ENCODE measurements at regions not wholly inside any gene's neighbourhood (a gene's known extent, or its start where the extent isn't known, plus 50 kb on each side); places are given as distances from the start of the nearest gene placed in this dataset.

- TF ChIP-seq CTCF (IDR thresholded peaks at IDR 0.05; ENCODE audit: low read depth, low read length) = no peak
Observed at GRCh38 chr3:158912621-158913020, 110.8 kb downstream of the MFSD1 start.

GRCh38 chr3:158916111-158916510 is 114.3 kb downstream of the MFSD1 start:
- H3K4me3 ChIP-seq (ENCODE audit: low read depth, low read length) = no peak overlapping the region
- no peak for TF ChIP-seq CTCF (IDR thresholded peaks at IDR 0.05; ENCODE audit: low read depth, low read length)

More at GRCh38 chr3:158912621-158913020, 110.8 kb downstream of the MFSD1 start:
- no peak overlapping the region for H3K4me3 ChIP-seq (ENCODE audit: low read depth, low read length)

- TF ChIP-seq CTCF (IDR thresholded peaks at IDR 0.05; ENCODE audit: low read depth, low read length) = peak; percentile 80
- no peak overlapping the region for H3K4me3 ChIP-seq (ENCODE audit: low read depth, low read length)
Observed at GRCh38 chr3:158918008-158918407, 116.2 kb downstream of the MFSD1 start.

GRCh38 chr3:158918451-158918850 is 116.6 kb downstream of the MFSD1 start:
- H3K4me3 ChIP-seq (ENCODE audit: low read depth, low read length) = no peak overlapping the region
- TF ChIP-seq CTCF (IDR thresholded peaks at IDR 0.05; ENCODE audit: low read depth, low read length) = no peak

- no peak overlapping the region for H3K4me3 ChIP-seq (ENCODE audit: low read depth, low read length)
- no peak for TF ChIP-seq CTCF (IDR thresholded peaks at IDR 0.05; ENCODE audit: low read depth, low read length)
Observed at GRCh38 chr3:158920371-158920770, 118.5 kb downstream of the MFSD1 start.

GRCh38 chr3:158925021-158925420 is 123.2 kb downstream of the MFSD1 start:
- TF ChIP-seq CTCF (IDR thresholded peaks at IDR 0.05; ENCODE audit: low read depth, low read length) = no peak
- H3K4me3 ChIP-seq (ENCODE audit: low read depth, low read length) = no peak overlapping the region

- no peak for TF ChIP-seq CTCF (IDR thresholded peaks at IDR 0.05; ENCODE audit: low read depth, low read length)
- H3K4me3 ChIP-seq (ENCODE audit: low read depth, low read length) = no peak overlapping the region
Observed at GRCh38 chr3:158925828-158926494, 124.1 kb downstream of the MFSD1 start.

All from WI38 (cell line).